ENCODE measurements at regions not wholly inside any gene's neighbourhood (a gene's known extent, or its start where the extent isn't known, plus 50 kb on each side); places are given as distances from the start of the nearest gene placed in this dataset.

DNA sequence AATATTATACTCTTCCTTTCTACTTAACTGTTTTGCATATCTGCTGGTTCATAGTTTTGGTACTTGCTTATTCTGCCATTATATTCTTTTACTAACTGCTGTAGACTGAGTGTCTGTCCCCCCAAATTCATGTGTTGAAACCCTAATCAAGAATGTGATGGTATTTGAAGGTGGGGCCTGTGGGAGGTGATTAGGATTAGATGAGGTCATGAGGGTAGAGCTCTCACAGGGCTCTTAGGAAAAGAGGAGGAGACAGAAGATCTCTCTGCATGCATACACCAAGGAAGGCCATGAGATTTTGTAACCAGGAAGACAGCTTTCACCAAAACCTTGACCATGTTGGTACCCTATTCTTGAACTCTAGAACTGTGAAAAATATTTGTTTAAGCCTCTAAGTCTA lies 354.1 kb upstream of the B3GALT2 start:
- Histone ChIP-seq H3K4me1 (no peaks in the 10 kb centered on the region), H3K36me3 (no peaks in the 10 kb centered on the region; the same call in 1 of the 2 replicates), H3K4me3 (ENCODE audit: low read depth, low read length) (no peak overlapping the region), H3K9me3 (no peaks in the 10 kb centered on the region), H3K27me3 (no peaks in the 10 kb centered on the region)
- TF ChIP-seq CTCF (IDR thresholded peaks at IDR 0.05; ENCODE audit: low read depth, low read length), result no peak
- DNase-seq, result no peak

- no peak for DNase-seq
- Histone ChIP-seq H3K4me3 (ENCODE audit: low read depth, low read length) (no peak overlapping the region), H3K36me3 (no peaks in the 10 kb centered on the region; the same call in 1 of the 2 replicates), H3K9me3 (no peaks in the 10 kb centered on the region), H3K27me3 (no peaks in the 10 kb centered on the region), H3K4me1 (no peaks in the 10 kb centered on the region)
- TF ChIP-seq CTCF (IDR thresholded peaks at IDR 0.05; ENCODE audit: low read depth, low read length), result no peak
These were observed 353.5 kb upstream of the B3GALT2 start for GRCh38 chr1:193539731-193540459.

DNA sequence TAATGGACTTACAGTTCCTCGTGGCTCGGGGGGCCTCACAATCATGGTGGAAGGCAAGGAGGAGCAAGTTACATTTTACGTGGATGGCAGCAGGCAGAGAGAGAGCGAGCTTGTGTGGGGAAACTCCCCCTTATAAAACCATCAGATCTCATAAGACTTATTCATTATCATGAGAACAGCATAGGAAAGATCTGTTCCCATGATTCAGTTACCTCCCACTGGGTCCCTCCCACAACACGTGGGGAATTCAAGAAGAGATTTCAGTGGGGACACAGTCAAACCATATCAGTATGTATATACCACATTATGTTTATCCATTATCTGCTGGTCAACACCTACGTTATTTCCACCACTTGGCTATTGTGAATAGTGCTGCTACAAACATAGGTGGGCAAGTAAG lies 352.3 kb upstream of the B3GALT2 start:
- no peak for DNase-seq
- Histone ChIP-seq H3K9me3 (no peaks in the 10 kb centered on the region), H3K27me3 (no peaks in the 10 kb centered on the region), H3K4me3 (ENCODE audit: low read depth, low read length) (no peak overlapping the region), H3K4me1 (no peaks in the 10 kb centered on the region), H3K36me3 (no peaks in the 10 kb centered on the region; the same call in 1 of the 2 replicates)
- no peak for TF ChIP-seq CTCF (IDR thresholded peaks at IDR 0.05; ENCODE audit: low read depth, low read length)

DNA sequence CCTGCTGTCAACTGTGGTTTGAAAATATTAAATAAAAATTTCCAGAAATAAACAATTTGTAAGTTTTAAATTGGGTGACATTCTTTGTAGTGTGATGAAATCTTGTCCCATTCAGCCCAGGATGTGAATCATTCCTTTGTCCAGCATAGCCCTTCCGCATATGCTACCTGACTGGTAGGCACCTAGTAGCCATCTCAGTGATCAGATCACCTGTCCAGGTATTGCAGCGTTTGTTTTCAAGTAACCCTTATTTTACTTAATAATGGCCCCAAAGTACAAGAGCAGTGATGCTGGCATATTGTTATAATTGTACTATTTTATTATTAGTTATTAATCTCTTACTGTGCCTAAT lies 351.6 kb upstream of the B3GALT2 start:
- Histone ChIP-seq H3K4me3 (ENCODE audit: low read depth, low read length) (no peak overlapping the region), H3K36me3 (no peaks in the 10 kb centered on the region; the same call in 1 of the 2 replicates), H3K9me3 (no peaks in the 10 kb centered on the region), H3K4me1 (no peaks in the 10 kb centered on the region), H3K27me3 (no peaks in the 10 kb centered on the region)
- TF ChIP-seq CTCF (IDR thresholded peaks at IDR 0.05; ENCODE audit: low read depth, low read length), result no peak
- DNase-seq, result no peak

DNA sequence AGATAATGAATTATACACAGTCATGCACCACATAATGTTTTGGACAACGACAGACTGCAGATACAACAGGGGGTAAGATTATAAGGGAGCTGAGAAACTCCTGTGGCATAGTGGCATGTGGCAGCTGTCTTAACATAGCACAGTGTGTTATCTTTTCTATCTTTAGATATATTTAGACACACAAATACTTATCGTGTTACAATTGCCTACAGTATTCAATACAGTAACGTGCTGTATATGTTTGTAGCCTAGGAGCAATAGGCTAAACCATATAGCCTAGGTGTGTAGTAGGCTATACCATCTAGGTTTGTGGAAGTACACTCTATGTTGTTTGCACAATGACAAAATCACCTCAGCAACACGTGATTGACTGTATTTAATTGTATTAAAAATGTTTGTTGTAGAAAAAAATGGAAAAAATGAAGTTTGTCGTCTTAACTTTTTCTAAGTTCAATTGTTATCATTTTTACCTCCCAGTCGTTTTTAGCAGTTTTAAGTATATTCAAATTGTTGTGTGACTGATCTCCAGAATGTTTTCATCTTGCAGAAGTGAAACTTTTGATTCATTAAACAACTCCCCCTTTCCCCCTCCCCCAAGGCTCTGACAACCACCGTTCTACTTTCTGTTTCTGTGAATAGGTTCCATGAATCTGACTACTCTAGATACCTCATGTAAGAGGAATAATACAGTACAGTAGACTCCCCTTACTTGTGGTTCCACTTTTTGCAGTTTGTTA lies 351.0 kb upstream of the B3GALT2 start:
- TF ChIP-seq CTCF (IDR thresholded peaks at IDR 0.05; ENCODE audit: low read depth, low read length), result no peak
- H3K27me3 ChIP-seq, result no peaks in the 10 kb centered on the region
- no peaks in the 10 kb centered on the region for H3K9me3 ChIP-seq
- no peaks in the 10 kb centered on the region; the same call in 1 of the 2 replicates for H3K36me3 ChIP-seq
- DNase-seq, result no peak
- no peak overlapping the region for H3K4me3 ChIP-seq (ENCODE audit: low read depth, low read length)
- H3K4me1 ChIP-seq, result no peaks in the 10 kb centered on the region

DNA sequence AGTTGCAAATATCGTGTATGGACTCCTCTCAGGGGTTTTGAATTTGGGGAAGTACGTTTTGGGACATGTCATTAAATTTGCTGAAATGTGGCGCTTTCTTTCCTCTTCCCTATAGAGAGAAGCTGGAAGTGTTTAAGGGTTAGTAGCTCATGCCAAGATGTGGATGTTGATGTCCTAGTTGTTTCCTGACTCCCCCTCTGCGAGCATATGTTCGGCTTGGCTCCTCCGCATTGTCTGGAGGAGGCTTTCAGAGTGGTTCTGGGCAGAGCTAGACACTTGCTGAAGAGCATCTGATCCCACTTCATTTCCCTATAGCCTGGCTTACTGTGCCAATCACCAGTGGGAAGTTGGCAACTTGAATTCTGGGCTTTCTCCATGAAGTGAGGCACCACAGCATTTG lies 347.4 kb upstream of the B3GALT2 start:
- H3K4me3 ChIP-seq (ENCODE audit: low read depth, low read length), result no peak overlapping the region
- DNase-seq, result no peak
- no peaks in the 10 kb centered on the region for H3K4me1 ChIP-seq
- H3K9me3 ChIP-seq, result no peaks in the 10 kb centered on the region
- H3K27me3 ChIP-seq, result no peaks in the 10 kb centered on the region
- H3K36me3 ChIP-seq, result no peaks in the 10 kb centered on the region; the same call in 1 of the 2 replicates
- no peak for TF ChIP-seq CTCF (IDR thresholded peaks at IDR 0.05; ENCODE audit: low read depth, low read length)
